Endothelial cell of umbilical vein (primary cell): ENCODE measurements at regions not wholly inside any gene's neighbourhood (a gene's known extent, or its start where the extent isn't known, plus 50 kb on each side); places are given as distances from the start of the nearest gene placed in this dataset.

Experiments used
- BruUV-seq: library from RNA; stranded (reverse); fragments of 400-500 nt; replicated peaks from 2 replicates; lab custom pipeline; 2021; lab: Mats Ljungman, UMichigan
- CTCF ChIA-PET: fragments of 300-600, 350-600 bp; sonication (Branson Sonifier 250); formaldehyde crosslinking; loops from one replicate; lab custom pipeline; 2021; ENCODE audit warnings: antibody characterized with exemption, inconsistent platforms; lab: Charles Lee
- POLR2A ChIA-PET: fragments of 300-600, 350-600 bp; sonication (Branson Sonifier 250); formaldehyde crosslinking; loops from one replicate; lab custom pipeline; 2021; ENCODE audit warnings: antibody characterized with exemption, inconsistent platforms; lab: Charles Lee
- DNase-seq: peaks from one replicate; pipeline ENCODE4 v3.0.0-alpha.2; 2011; ENCODE audit warnings: low read depth, low spot score
- FAIRE-seq: peaks from 2 replicates; lab custom pipeline; 2011; peaks lifted over from hg19 to GRCh38; lab: Jason Lieb, UNC
- H2AFZ ChIP-seq: 2 replicates; pipeline ENCODE4 v1.6.0; 2012; ENCODE audit warnings: low read depth, low read length, control low read depth, inconsistent platforms
- H3K27ac ChIP-seq: 2 replicates; pipeline ENCODE4 v1.5.1; 2011; ENCODE audit warnings: low read depth, mild to moderate bottlenecking, control low read depth, low read length, moderate library complexity; ENCODE audit not compliant: insufficient read depth
- H3K27me3 ChIP-seq, 2 experiments: 2 replicates each; pipeline versions ENCODE4 v1.6.0 to v1.6.1; 2011; ENCODE audit warnings: low read length in 2 of 2, mixed read lengths in 1 of 2; ENCODE audit not compliant: control insufficient read depth in 2 of 2, insufficient read depth in 2 of 2
- H3K36me3 ChIP-seq, 2 experiments: 2 replicates in 1 of 2; 3 replicates in 1 of 2; pipeline ENCODE4 v1.5.1; 2011; ENCODE audit warnings: low read length in 2 of 2, mild to moderate bottlenecking in 1 of 2, moderate library complexity in 1 of 2; ENCODE audit not compliant: control insufficient read depth in 2 of 2, insufficient read depth in 2 of 2; ENCODE audit errors: extremely low read depth in 1 of 2
- H3K4me1 ChIP-seq: 3 replicates; pipeline ENCODE4 v1.5.1; 2011; ENCODE audit warnings: mild to moderate bottlenecking, low read length; ENCODE audit not compliant: control insufficient read depth, insufficient read depth; ENCODE audit errors: extremely low read depth
- H3K4me2 ChIP-seq: 2 replicates; pipeline ENCODE4 v1.6.1; 2011; ENCODE audit warnings: low read length, control low read depth, mixed read lengths; ENCODE audit not compliant: insufficient read depth
- H3K4me3 ChIP-seq, 3 experiments: fragments of 200-600 bp in 1 of 3; sonication (generic), shearing (Covaris generic) in 1 of 3; replicated peaks in 1 of 3; 2 replicates each; pipeline ENCODE4 v1.5.1; 2011 to 2016; ENCODE audit warnings: control low read depth in 3 of 3, low read length in 3 of 3, mild to moderate bottlenecking in 2 of 3, inconsistent platforms in 1 of 3, low read depth in 1 of 3, moderate library complexity in 1 of 3; ENCODE audit not compliant: insufficient read depth in 1 of 3
- H3K79me2 ChIP-seq: 2 replicates; pipeline ENCODE4 v1.6.0; 2012; ENCODE audit warnings: low read length, inconsistent platforms; ENCODE audit not compliant: control insufficient read depth, insufficient read depth
- H3K9ac ChIP-seq: replicated peaks from 2 replicates; pipeline ENCODE3; 2011; ENCODE audit warnings: low read length, control low read depth; ENCODE audit not compliant: insufficient read depth; ENCODE audit errors: extremely low read depth
- H3K9me1 ChIP-seq: replicated peaks from 3 replicates; pipeline ENCODE4 v1.6.0; 2011; ENCODE audit warnings: mild to moderate bottlenecking, low read length; ENCODE audit not compliant: control insufficient read depth, insufficient read depth; ENCODE audit errors: extremely low read depth
- H3K9me3 ChIP-seq: replicated peaks from 2 replicates; pipeline ENCODE4 v1.5.1; 2012; ENCODE audit warnings: low read length, inconsistent platforms; ENCODE audit not compliant: control insufficient read depth, insufficient read depth
- H4K20me1 ChIP-seq: replicated peaks from 2 replicates; pipeline ENCODE3; 2011; ENCODE audit warnings: mild to moderate bottlenecking, low read length; ENCODE audit not compliant: control insufficient read depth, insufficient read depth; ENCODE audit errors: extremely low read depth
- EZH2 ChIP-seq: IDR thresholded peaks from 2 replicates; pipeline ENCODE4 v1.6.1; 2012; ENCODE audit warnings: borderline replicate concordance, low read depth, mild to moderate bottlenecking, moderate library complexity, low read length, inconsistent platforms; ENCODE audit not compliant: severe bottlenecking
- FOS ChIP-seq: IDR thresholded peaks from 2 replicates; pipeline ENCODE4 v1.6.1; 2011; ENCODE audit warnings: mild to moderate bottlenecking, low read length, moderate library complexity, borderline replicate concordance; ENCODE audit not compliant: insufficient read depth
- GATA2 ChIP-seq: IDR thresholded peaks from 2 replicates; pipeline ENCODE4 v1.7.0; 2011; ENCODE audit warnings: low read depth, mild to moderate bottlenecking, moderate library complexity, mixed read lengths, low read length; ENCODE audit not compliant: insufficient read length, insufficient read depth
- JUN ChIP-seq: IDR thresholded peaks from 2 replicates; pipeline ENCODE4 v1.6.1; 2011; ENCODE audit warnings: borderline replicate concordance, low read depth; ENCODE audit not compliant: insufficient read length, insufficient read depth
- MYC ChIP-seq: IDR thresholded peaks from one replicate; pipeline ENCODE4 v1.6.1; 2011; ENCODE audit warnings: mild to moderate bottlenecking, low read depth, low read length
- POLR2A ChIP-seq: IDR thresholded peaks from 2 replicates; pipeline ENCODE4 v1.6.1; 2012; ENCODE audit warnings: low read depth, mild to moderate bottlenecking, control low read depth, low read length
- POLR2AphosphoS5 ChIP-seq: IDR thresholded peaks from 2 replicates; pipeline ENCODE4 v1.6.1; 2012; ENCODE audit warnings: low read depth, mild to moderate bottlenecking, control low read depth, low read length, moderate library complexity; ENCODE audit not compliant: insufficient read depth
- dilution Hi-C: fragments of 300-500 bp; cut with MboI; formaldehyde crosslinking; loops from one replicate; pipeline ENCODE4 v1.15.0; 2019; ENCODE audit warnings: low sequenced_read_pairs; ENCODE audit not compliant: extremely low pct_ligation_motif_present
- intact Hi-C: fragments of 100-400 bp; cut with micrococcal nuclease; formaldehyde crosslinking; loops from one replicate; pipeline ENCODE4 v1.10.0; 2022
- TF ChIP-seq, protein P1 (sequence below), 2 donors: IDR thresholded peaks; 1 replicate in 1 of 2; 2 replicates in 1 of 2; pipeline ENCODE4 v1.5.1; 2011; ENCODE audit warnings: low read length in 2 of 2, mild to moderate bottlenecking in 2 of 2, moderate library complexity in 2 of 2, control low read depth in 1 of 2, inconsistent platforms in 1 of 2, low read depth in 1 of 2; ENCODE audit not compliant: insufficient read depth in 1 of 2; ENCODE audit errors: extremely low read depth in 1 of 2
- TF ChIP-seq, protein P2 (sequence below): IDR thresholded peaks from 2 replicates; pipeline ENCODE4 v1.6.1; 2011; ENCODE audit not compliant: insufficient read depth, insufficient read length

DNA sequence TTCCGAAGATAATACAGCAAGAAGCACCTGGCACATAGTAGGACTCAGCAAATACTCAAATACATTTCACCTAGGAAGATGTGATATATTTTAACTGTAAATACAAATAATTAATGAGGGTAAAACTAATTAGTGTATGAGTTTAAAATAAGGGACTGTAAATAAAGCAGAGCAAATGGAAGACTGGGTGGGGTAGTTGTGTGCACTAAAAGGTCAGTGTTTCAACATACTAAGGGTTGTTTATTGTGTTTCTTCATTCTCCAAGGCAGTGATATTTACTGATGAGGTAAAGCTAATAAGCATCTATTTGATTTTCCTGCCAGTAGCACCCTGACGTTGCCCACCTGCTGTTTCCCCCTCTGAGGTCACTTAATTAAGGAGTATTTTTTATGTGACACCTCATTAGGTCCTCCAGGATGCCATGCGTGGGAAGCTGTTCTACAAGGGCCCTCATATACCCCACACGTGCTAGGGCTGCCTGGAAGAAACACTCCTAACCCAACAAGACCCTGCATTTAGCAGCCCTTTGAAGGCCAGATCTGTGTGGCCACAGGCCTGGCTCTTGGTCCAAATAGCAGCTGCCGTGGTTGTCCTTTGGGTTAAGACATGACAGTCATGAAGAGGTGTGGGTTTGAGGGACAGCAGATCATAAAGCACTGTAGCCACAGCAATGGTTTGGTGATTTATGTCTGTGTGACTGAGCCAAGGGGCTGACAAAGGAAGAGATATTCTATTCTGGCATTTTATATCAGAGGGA, 97.5 kb upstream of the RPS23 start:
- no TSS peak for BruUV-seq
- ChIA-PET CTCF (interaction anchor here (2.3 kb wide), 1 partner anchor 11 kb away, joined by 9 read pairs; no protein-coding TSS in a partner anchor), POLR2A (no interaction called here)
- Histone ChIP-seq H3K79me2 (no peaks in the 10 kb centered on the region), H3K9ac (no peak overlapping the region), H3K27me3 (no peaks in the 10 kb centered on the region), H2AFZ (no peak overlapping the region), H3K4me1 (no peaks in the 10 kb centered on the region), H3K9me1 (no peaks in the 10 kb centered on the region), H3K27ac (no peak overlapping the region), H3K36me3 (no peaks in the 10 kb centered on the region), H3K4me3 (no peak overlapping the region), H3K4me2 (no peak overlapping the region), H3K9me3 (no peaks in the 10 kb centered on the region), H4K20me1 (no peaks in the 10 kb centered on the region)
- dilution Hi-C loops (no loop called here), intact Hi-C loops (no loop called here)
- FAIRE-seq: no peak
- TF ChIP-seq EZH2: no peak
- no peak for TF ChIP-seq FOS
- TF ChIP-seq POLR2A: no peak
- no peak for TF ChIP-seq GATA2
- TF ChIP-seq, protein P1, sequence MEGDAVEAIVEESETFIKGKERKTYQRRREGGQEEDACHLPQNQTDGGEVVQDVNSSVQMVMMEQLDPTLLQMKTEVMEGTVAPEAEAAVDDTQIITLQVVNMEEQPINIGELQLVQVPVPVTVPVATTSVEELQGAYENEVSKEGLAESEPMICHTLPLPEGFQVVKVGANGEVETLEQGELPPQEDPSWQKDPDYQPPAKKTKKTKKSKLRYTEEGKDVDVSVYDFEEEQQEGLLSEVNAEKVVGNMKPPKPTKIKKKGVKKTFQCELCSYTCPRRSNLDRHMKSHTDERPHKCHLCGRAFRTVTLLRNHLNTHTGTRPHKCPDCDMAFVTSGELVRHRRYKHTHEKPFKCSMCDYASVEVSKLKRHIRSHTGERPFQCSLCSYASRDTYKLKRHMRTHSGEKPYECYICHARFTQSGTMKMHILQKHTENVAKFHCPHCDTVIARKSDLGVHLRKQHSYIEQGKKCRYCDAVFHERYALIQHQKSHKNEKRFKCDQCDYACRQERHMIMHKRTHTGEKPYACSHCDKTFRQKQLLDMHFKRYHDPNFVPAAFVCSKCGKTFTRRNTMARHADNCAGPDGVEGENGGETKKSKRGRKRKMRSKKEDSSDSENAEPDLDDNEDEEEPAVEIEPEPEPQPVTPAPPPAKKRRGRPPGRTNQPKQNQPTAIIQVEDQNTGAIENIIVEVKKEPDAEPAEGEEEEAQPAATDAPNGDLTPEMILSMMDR (IDR thresholded peaks at IDR 0.05; ENCODE audit: extremely low read depth in 1 of 2, insufficient read depth in 1 of 2, low read depth in 1 of 2, low read length in 2 of 2): no peak
- no peak for TF ChIP-seq JUN
- TF ChIP-seq MYC: no peak
- TF ChIP-seq, protein P2, sequence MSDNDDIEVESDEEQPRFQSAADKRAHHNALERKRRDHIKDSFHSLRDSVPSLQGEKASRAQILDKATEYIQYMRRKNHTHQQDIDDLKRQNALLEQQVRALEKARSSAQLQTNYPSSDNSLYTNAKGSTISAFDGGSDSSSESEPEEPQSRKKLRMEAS: no peak
- TF ChIP-seq POLR2AphosphoS5: no peak
- DNase-seq: no peak
